IPS-18a (cell line): ENCODE measurements at regions not wholly inside any gene's neighbourhood (a gene's known extent, or its start where the extent isn't known, plus 50 kb on each side); places are given as distances from the start of the nearest gene placed in this dataset.
"Not testable (repeated sequence)": the region's sequence is repeated elsewhere in the genome, so short reads cannot be mapped to it uniquely, and the experiment has no call there.

Source experiments
- H3K27ac ChIP-seq: one replicate; pipeline ENCODE4 v1.5.1; 2013; ENCODE audit warnings: low read length
- H3K27me3 ChIP-seq: one replicate; pipeline ENCODE4 v1.6.1; 2013; ENCODE audit warnings: mild to moderate bottlenecking, low read length; ENCODE audit not compliant: control insufficient read depth, insufficient read depth
- H3K36me3 ChIP-seq: one replicate; pipeline ENCODE4 v1.6.1; 2013; ENCODE audit warnings: low read depth, low read length; ENCODE audit not compliant: control insufficient read depth
- H3K4me1 ChIP-seq: one replicate; pipeline ENCODE4 v1.6.1; 2013; ENCODE audit warnings: low read depth, low read length; ENCODE audit not compliant: control insufficient read depth
- H3K4me3 ChIP-seq: one replicate; pipeline ENCODE4 v1.5.1; 2013; ENCODE audit warnings: low read length
- H3K9ac ChIP-seq: one replicate; pipeline ENCODE4 v1.6.1; 2013; ENCODE audit warnings: mild to moderate bottlenecking, low read length, moderate library complexity
- H3K9me3 ChIP-seq: one replicate; pipeline ENCODE4 v1.6.1; 2013; ENCODE audit warnings: low read depth, low read length; ENCODE audit not compliant: control insufficient read depth

DNA sequence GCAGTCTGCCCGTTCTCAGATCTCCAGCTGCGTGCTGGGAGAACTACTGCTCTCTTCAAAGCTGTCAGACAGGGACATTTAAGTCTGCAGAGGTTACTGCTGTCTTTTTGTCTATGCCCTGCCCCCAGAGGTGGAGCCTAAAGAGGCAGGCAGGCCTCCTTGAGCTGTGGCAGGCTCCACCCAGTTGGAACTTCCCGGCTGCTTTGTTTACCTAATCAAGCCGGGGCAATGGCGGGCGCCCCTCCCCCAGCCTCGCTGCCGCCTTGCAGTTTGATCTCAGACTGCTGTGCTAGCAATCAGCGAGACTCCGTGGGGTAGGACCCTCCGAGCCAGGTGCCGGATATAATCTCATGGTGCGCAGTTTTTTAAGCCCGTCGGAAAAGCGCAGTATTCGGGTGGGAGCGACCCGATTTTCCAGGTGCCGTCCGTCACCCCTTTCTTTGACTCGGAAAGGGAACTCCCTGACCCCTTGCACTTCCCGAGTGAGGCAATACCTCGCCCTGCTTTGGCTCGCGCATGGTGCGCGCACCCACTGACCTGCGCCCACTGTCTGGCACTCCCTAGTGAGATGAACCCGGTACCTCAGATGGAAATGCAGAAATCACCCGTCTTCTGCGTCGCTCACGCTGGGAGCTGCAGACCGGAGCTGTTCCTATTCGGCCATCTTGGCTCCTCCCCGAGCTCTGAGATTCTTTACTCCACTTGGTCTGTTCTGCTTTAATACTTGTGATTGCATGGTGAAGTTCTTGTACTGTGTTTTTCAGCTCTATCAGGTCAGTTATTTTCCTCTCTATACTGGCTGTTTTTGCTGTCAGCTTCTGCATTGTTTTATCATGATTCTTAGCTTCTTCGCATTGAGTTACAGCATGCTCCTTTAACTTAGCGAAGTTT, 148.9 kb upstream of the TPRG1 start:
- H3K9ac ChIP-seq = not testable (repeated sequence)

DNA sequence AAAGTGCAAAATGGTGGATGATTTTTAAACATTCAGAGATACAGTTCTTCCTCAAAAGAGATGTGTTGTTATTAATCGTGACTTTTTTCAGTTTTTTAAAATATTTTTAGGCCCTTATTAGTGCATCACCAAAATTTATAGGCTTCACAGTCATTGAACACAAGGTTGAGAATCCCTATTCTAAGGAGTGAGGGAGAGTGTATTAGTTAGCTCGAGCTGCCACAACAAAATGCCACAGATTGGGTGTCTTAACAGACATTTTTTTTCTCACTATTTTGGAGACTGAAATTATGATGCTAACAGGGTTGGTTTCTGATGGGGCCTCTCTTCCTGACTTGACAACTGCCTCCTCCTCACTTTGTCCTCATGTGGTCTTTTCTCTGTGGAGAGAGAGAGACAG, 145.9 kb upstream of the TPRG1 start:
- Histone ChIP-seq H3K27me3 (no peaks in the 10 kb centered on the region), H3K4me1 (peaks cover 5% of the 10 kb centered on the region), H3K9me3 (no peaks in the 10 kb centered on the region)

More for the DNA sequence above, 148.9 kb upstream of the TPRG1 start:
- not testable (repeated sequence) for H3K9me3 ChIP-seq, H3K4me1 ChIP-seq, H3K4me3 ChIP-seq, H3K27me3 ChIP-seq, H3K27ac ChIP-seq, H3K36me3 ChIP-seq

DNA sequence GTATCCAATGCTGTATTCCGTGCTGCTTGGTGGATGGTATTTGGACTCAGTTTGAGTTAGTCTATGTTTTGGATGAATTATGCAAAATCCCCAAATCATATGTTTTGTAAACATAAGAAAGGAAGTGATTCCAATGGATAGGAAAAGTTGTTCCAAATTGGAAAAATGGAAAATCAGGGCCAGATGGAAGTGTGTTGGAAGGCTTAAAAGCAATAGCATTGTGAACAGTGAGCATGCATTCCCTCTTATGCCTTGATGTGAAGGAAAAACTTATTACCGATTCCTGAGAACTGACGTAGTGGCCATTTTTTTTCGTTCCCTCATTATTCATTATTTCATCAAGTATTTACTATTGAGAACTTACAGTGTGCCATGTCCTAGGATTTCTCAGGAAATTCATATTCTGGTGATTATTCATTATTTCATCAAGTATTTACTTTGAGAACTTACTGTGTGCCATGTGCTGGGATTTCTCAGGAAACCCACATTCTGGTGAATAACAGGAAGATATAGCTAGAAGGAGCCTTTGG, 144.1 kb upstream of the TPRG1 start:
- H3K9ac ChIP-seq = no peak overlapping the region
- H3K9me3 ChIP-seq = no peaks in the 10 kb centered on the region
- no peaks in the 10 kb centered on the region for H3K36me3 ChIP-seq
- peaks cover 5% of the 10 kb centered on the region for H3K4me1 ChIP-seq
- H3K27me3 ChIP-seq = no peaks in the 10 kb centered on the region
- H3K27ac ChIP-seq = no peak overlapping the region
- H3K4me3 ChIP-seq = no peak overlapping the region

More for the DNA sequence above, 145.9 kb upstream of the TPRG1 start:
- no peak overlapping the region for H3K9ac ChIP-seq
- H3K4me3 ChIP-seq = no peak overlapping the region
- H3K27ac ChIP-seq = no peak overlapping the region
- no peaks in the 10 kb centered on the region for H3K36me3 ChIP-seq

DNA sequence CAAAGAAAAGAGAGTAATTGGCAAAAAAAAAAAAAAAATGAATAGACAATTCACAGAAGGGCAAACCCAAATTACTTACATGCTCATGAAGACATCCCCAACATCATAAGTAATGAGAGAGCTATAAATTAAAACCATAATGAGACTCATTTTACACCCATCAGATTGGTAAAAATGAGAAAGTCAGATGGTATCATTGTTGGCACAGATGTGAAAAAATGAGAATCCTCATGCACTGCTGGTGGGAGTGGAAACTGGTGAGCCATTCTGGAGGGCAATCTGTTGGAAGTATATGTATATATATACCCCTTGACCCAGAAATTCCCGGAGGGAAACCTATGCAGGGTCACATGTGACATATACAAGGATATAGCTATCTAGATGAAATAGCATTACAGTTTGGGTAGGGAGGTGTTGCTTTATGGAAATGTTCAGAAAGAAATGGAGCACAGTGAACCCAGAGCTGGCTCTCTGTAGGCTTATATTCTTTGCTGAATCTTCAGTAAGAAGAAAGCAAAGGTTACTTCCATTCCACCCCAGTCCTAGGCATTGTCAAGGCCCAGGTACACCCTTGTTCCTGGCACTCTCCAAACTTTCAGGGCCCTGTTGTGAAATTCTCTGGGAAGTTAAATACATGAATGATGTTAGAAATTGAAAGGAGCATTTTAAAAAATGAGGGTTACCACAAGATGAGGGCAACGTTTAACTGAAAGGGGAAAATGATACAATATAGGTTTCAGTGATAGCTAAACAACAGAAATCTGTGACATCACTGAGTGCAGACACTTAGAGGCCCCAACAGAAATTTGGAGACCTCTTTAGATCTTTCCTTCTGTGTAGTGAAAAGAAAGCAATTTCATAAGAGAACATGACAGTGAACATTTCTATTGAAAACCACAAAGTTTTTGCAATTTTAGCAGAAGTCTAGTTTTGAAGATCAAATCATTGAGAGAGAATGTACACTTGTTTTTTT, 132.7 kb upstream of the TPRG1 start:
- Histone ChIP-seq H3K9me3 (no peaks in the 10 kb centered on the region), H3K27ac (no peak overlapping the region), H3K4me1 (no peaks in the 10 kb centered on the region), H3K4me3 (no peak overlapping the region), H3K9ac (no peak overlapping the region), H3K36me3 (no peaks in the 10 kb centered on the region), H3K27me3 (no peaks in the 10 kb centered on the region)

DNA sequence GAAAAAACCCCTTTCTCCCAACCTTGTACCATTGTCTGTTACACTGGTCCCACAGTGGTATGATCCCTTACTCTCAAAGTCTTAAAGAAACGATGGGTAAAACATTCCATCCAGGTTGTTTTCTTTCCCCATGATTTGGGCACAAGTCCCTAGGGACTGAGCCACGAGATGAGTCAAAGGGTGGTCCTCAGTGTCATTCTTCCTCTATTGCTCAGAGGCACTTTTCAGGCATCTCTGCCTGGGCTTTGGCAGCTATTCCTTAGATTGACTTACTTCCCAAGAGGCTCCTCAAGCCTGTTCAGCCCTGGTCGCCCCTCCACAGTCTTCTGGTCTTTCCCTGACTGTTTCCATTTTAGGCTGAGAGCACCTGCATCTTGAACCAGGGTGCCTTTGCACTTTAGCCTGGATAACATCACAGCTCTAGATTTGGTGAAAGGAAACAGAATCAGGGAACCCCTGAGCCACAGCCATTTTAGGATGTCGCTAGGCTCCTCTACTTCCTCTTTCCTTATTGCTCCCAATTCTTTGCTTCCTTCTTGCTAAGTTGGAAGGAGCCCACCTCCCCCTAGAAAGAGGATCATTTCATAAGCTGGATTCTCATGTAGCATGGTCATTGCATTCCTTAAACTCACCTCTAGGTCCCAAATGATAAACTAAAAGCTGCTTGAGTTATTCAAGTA, 131.0 kb upstream of the TPRG1 start:
- Histone ChIP-seq H3K4me1 (no peaks in the 10 kb centered on the region), H3K36me3 (no peaks in the 10 kb centered on the region), H3K4me3 (no peak overlapping the region), H3K27me3 (no peaks in the 10 kb centered on the region), H3K27ac (no peak overlapping the region), H3K9me3 (no peaks in the 10 kb centered on the region), H3K9ac (no peak overlapping the region)

DNA sequence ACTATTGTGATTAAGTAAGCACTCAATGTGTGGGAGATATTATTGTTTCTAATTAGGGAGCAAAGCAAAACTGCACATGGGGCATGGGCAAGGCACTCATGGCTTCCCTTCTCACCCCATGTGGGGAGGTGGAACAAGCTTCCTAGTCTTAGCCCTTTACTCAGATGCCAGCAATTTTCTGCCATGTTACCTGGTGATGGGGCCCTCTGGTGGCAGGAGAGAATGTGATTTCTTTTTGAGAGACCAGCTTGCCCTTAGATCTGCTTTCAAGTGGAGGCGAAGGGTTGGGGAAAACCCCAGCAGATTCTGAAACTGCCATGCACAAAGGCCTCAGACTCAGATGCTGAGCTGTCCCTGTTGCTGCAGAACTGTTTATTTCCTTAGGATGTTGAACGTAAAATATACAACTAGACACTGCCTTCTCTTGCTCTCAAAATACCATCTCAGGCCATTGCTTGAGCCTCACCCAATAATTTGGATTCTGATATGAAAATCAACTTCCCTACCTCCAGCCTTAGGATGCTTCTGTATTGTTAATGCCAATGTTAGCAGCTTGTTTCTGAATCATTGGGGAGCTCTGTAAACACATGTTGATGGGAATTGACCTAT, 130.2 kb upstream of the TPRG1 start:
- no peaks in the 10 kb centered on the region for H3K4me1 ChIP-seq

DNA sequence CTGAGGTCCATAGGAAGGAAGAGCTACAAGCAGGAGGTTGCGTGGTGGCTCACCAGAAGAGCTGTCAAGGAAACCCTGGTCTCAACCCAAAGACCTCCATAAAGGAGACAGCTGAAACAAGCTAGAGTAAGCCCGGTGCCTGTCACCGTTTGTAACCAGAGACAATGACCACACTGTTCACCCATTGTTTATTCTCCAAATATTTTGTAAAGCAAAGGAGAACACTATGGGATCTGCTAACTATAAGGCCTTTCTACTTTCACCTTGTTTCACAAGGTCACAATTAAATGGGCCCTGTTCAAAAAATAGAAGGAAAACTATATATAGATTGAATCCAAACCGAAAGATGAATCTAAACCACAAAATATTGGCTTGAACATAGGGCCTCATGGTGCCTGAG, 128.9 kb upstream of the TPRG1 start:
- no peak overlapping the region for H3K9ac ChIP-seq
- no peaks in the 10 kb centered on the region for H3K4me1 ChIP-seq
- H3K9me3 ChIP-seq = no peaks in the 10 kb centered on the region
- H3K27me3 ChIP-seq = no peaks in the 10 kb centered on the region
- H3K27ac ChIP-seq = no peak overlapping the region
- H3K4me3 ChIP-seq = no peak overlapping the region
- no peaks in the 10 kb centered on the region for H3K36me3 ChIP-seq

More for the DNA sequence above, 130.2 kb upstream of the TPRG1 start:
- H3K27me3 ChIP-seq = no peaks in the 10 kb centered on the region
- no peaks in the 10 kb centered on the region for H3K36me3 ChIP-seq
- H3K27ac ChIP-seq = no peak overlapping the region
- H3K4me3 ChIP-seq = no peak overlapping the region
- no peaks in the 10 kb centered on the region for H3K9me3 ChIP-seq
- no peak overlapping the region for H3K9ac ChIP-seq

DNA sequence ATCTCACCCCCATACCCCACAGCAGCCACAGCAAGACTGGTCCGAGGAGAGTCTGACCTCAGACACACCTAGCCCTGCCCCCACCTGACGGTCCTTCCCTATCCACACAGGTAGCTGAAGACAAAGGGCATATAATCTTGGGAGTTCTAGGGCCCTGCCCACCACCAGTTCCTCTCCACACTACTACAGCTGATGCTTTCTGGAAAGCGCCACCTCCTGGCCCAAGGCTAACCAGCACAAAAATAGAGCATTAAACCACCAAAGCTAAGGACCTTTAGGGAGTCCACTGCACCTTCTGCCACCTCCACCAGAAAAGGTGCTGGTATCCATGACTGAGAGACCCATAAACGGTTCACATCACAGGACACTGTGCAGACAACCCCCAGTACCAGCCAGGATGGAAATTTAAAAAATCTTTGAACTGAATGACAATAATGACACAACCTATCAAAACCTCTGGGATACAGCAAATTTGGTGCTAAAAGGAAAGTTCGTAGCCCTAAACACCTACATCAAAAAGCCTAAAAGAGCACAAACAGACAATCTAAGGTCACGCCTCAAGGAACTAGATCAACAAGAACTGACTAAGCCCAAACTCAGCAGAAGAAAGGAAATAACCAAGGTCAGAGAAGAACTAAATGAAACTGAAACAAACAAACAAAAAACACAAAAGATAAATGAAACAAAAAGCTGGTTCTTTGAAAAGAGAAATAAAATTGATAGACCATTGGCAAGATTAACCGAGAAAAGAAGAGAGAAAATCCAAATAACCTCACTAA, 122.1 kb upstream of the TPRG1 start:
- Histone ChIP-seq H3K4me1 (no peaks in the 10 kb centered on the region), H3K9me3 (no peaks in the 10 kb centered on the region), H3K27ac (no peak overlapping the region), H3K9ac (no peak overlapping the region), H3K27me3 (no peaks in the 10 kb centered on the region), H3K36me3 (no peaks in the 10 kb centered on the region), H3K4me3 (no peak overlapping the region)

DNA sequence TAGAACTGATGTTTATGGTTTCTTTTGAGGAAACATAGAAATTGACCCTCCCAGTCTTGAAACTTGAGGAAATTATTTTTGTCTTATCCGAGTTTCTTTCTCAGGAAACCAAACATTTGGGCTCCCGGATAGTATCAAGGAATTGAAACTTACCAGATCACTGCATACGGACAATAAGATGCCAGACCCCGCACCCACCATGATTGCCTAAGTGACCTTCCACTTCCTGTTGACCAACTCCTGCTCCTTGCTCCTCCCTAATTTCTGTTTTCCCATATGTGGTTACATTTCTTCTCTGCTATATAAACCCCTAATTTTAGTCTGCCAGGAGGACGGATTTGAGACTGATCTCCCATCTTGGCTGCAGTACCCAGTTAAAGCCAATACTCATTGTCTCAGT, 118.4 kb upstream of the TPRG1 start:
- H3K36me3 ChIP-seq = no peaks in the 10 kb centered on the region
- H3K9ac ChIP-seq = no peak overlapping the region
- H3K27me3 ChIP-seq = no peaks in the 10 kb centered on the region
- no peak overlapping the region for H3K4me3 ChIP-seq
- no peaks in the 10 kb centered on the region for H3K4me1 ChIP-seq
- no peaks in the 10 kb centered on the region for H3K9me3 ChIP-seq
- H3K27ac ChIP-seq = no peak overlapping the region

DNA sequence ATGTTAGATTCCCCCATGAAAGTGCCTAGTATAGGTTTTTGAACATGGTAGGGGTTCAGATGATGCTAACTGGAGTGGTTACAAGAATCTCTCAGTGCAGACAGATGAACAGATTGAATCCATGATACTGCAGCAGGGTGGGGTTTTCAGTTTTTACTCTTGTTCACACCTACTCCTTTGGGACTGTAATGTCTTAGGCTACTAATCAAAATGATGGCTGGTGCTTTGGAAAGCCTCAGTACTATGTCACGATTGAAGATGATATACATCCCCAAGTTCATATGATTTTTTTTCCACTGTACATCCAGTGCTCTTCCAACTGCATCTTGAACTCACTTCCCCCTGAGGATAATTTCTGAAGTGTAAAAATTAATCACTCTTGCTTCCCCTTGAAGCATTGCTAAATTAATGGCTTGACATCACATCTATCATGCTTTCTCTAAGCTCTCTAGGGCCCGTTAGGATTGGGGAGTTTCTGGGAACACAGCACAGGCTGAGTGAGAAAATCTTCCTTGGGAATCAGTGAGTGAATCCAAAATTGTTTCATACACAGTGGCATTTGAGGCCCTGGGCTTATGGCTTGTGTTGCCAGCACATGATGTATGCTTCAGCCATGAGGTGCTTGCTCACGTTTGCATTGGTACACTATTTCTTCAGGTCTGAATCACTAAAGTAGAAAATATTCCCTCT, 115.0 kb upstream of the TPRG1 start:
- H3K36me3 ChIP-seq = no peaks in the 10 kb centered on the region
- H3K27me3 ChIP-seq = no peaks in the 10 kb centered on the region
- no peaks in the 10 kb centered on the region for H3K4me1 ChIP-seq
- H3K9me3 ChIP-seq = no peaks in the 10 kb centered on the region
- H3K27ac ChIP-seq = no peak overlapping the region
- no peak overlapping the region for H3K4me3 ChIP-seq
- H3K9ac ChIP-seq = no peak overlapping the region
